HepG2 (cell line): ENCODE measurements at regions not wholly inside any gene's neighbourhood (a gene's known extent, or its start where the extent isn't known, plus 50 kb on each side); places are given as distances from the start of the nearest gene placed in this dataset.

Source experiments
- ATAC-seq: fragments of 200-7000 bp; cut with Tn5 transposase; 3 replicates; pipeline ENCODE4 v1.9.1; 2020; ENCODE audit warnings: mild to moderate bottlenecking, moderate library complexity
- BruUV-seq: library from RNA; stranded (reverse); fragments of 400-500 nt; replicated peaks from 2 replicates; lab custom pipeline; 2021; lab: Mats Ljungman, UMichigan
- CTCF ChIA-PET: fragments of 300-600 bp; formaldehyde crosslinking; extraction: SDS; loops from one replicate; lab custom pipeline; 2021; ENCODE audit warnings: low total read pairs, inconsistent platforms, low intra/inter-chr PET ratio; lab: Yijun Ruan, JAX
- POLR2A ChIA-PET: fragments of 350-600 bp; sonication (Branson Sonifier 250); formaldehyde crosslinking; loops from one replicate; lab custom pipeline; 2020; ENCODE audit warnings: antibody characterized with exemption, inconsistent platforms; lab: Yijun Ruan, JAX
- DNase-seq: peaks from one replicate; pipeline ENCODE4 v3.0.0-alpha.2; 2015; ENCODE audit warnings: low spot score
- FAIRE-seq: peaks from 3 replicates; lab custom pipeline; 2011; peaks lifted over from hg19 to GRCh38; lab: Jason Lieb, UNC
- H2AFZ ChIP-seq: one replicate; pipeline ENCODE4 v1.6.1; 2011; ENCODE audit warnings: low read length, inconsistent platforms
- H3K27ac ChIP-seq: fragments of 300-600 bp; 3 replicates; pipeline ENCODE4 v1.8.0; 2011; ENCODE audit warnings: mixed run types, mild to moderate bottlenecking, mixed read lengths, low read length, inconsistent platforms; ENCODE audit not compliant: insufficient read depth; ENCODE audit errors: extremely low read length
- H3K27me3 ChIP-seq, 2 experiments: fragments of 200-600 bp in 1 of 2; 2 replicates in 1 of 2; 3 replicates in 1 of 2; pipeline versions ENCODE4 v1.6.0 to v1.8.0; 2011; ENCODE audit warnings: low read length in 2 of 2, mild to moderate bottlenecking in 2 of 2, moderate library complexity in 2 of 2, inconsistent platforms in 1 of 2; ENCODE audit not compliant: insufficient read depth in 2 of 2, control insufficient read depth in 1 of 2
- H3K36me3 ChIP-seq, 2 experiments: fragments of 200-600 bp in 1 of 2; replicated peaks in 1 of 2; 2 replicates in 1 of 2; 3 replicates in 1 of 2; pipeline versions ENCODE4 v1.5.1 to v1.8.0; 2011; ENCODE audit warnings: low read length in 2 of 2, inconsistent platforms in 1 of 2; ENCODE audit not compliant: insufficient read depth in 2 of 2, control insufficient read depth in 1 of 2
- H3K4me1 ChIP-seq: 2 replicates; pipeline ENCODE4 v1.5.1; 2012; ENCODE audit warnings: low read length, inconsistent platforms; ENCODE audit not compliant: insufficient read depth
- H3K4me2 ChIP-seq: 2 replicates; pipeline ENCODE4 v1.6.0; 2011; ENCODE audit warnings: low read depth, low read length, inconsistent platforms
- H3K4me3 ChIP-seq, 3 experiments: fragments of 200-600 bp in 1 of 3; sonication (generic), shearing (Covaris generic) in 1 of 3; replicated peaks in 1 of 3; 2 replicates each; pipeline ENCODE4 v1.5.1; 2011 to 2016; ENCODE audit warnings: low read length in 3 of 3, inconsistent platforms in 2 of 3, low read depth in 2 of 3, mild to moderate bottlenecking in 2 of 3, control low read depth in 1 of 3, mixed read lengths in 1 of 3; ENCODE audit not compliant: insufficient read depth in 1 of 3
- H3K79me2 ChIP-seq: one replicate; pipeline ENCODE4 v1.6.1; 2011; ENCODE audit warnings: low read length, inconsistent platforms; ENCODE audit not compliant: insufficient read depth
- H3K9ac ChIP-seq: 2 replicates; pipeline ENCODE4 v1.6.0; 2011; ENCODE audit warnings: mild to moderate bottlenecking, low read depth, low read length, inconsistent platforms; ENCODE audit not compliant: insufficient read depth
- H3K9me3 ChIP-seq: 2 replicates; pipeline ENCODE4 v1.5.1; 2012; ENCODE audit warnings: mild to moderate bottlenecking, low read length
- H4K20me1 ChIP-seq: 2 replicates; pipeline ENCODE4 v1.6.0; 2011; ENCODE audit warnings: inconsistent platforms, mild to moderate bottlenecking, low read length, moderate library complexity; ENCODE audit not compliant: insufficient read depth
- ATF2 ChIP-seq: sonication (generic); formaldehyde crosslinking; IDR thresholded peaks from 2 replicates; pipeline ENCODE4 v1.4.0; 2020; ENCODE audit warnings: missing genetic modification reagents
- CREB3 ChIP-seq: sonication (generic); formaldehyde crosslinking; IDR thresholded peaks from 2 replicates; pipeline ENCODE4 v1.5.0; 2020; ENCODE audit warnings: missing genetic modification reagents
- GTF3A ChIP-seq: sonication (generic); formaldehyde crosslinking; conservative IDR thresholded peaks from 2 replicates; pipeline ENCODE4 v1.4.0; 2020; ENCODE audit warnings: mild to moderate bottlenecking, missing genetic modification reagents
- HMG20A ChIP-seq: IDR thresholded peaks from 2 replicates; pipeline ENCODE4 v1.6.1; 2016; ENCODE audit warnings: borderline replicate concordance
- LCORL ChIP-seq, 2 experiments: fragments of 450-650 bp in 1 of 2; sonication (generic) in 1 of 2; formaldehyde crosslinking in 1 of 2; IDR thresholded peaks; 2 replicates each; pipeline versions ENCODE4 v1.5.0 to v1.6.1; 2017 to 2020; ENCODE audit warnings: antibody characterized with exemption in 1 of 2, missing genetic modification reagents in 1 of 2
- SMC3 ChIP-seq: IDR thresholded peaks from 2 replicates; pipeline ENCODE4 v1.6.1; 2011; ENCODE audit warnings: low read length, improper control_type of control experiment
- SRF ChIP-seq: IDR thresholded peaks from 2 replicates; pipeline ENCODE4 v1.6.1; 2011; ENCODE audit warnings: mild to moderate bottlenecking, low read depth, low read length, moderate library complexity
- ZFP37 ChIP-seq: sonication (generic); formaldehyde crosslinking; IDR thresholded peaks from 2 replicates; pipeline ENCODE4 v1.4.0; 2020; ENCODE audit warnings: missing genetic modification reagents, borderline replicate concordance
- ZNF230 ChIP-seq: sonication (generic); formaldehyde crosslinking; IDR thresholded peaks from 2 replicates; pipeline ENCODE4 v1.4.0; 2020; ENCODE audit warnings: mild to moderate bottlenecking, missing genetic modification reagents
- ZNF34 ChIP-seq: sonication (generic); formaldehyde crosslinking; IDR thresholded peaks from 2 replicates; pipeline ENCODE4 v1.4.0; 2020; ENCODE audit warnings: mild to moderate bottlenecking, missing genetic modification reagents, borderline replicate concordance
- ZNF703 ChIP-seq: sonication (generic); formaldehyde crosslinking; IDR thresholded peaks from 2 replicates; pipeline ENCODE4 v1.5.1; 2020; ENCODE audit warnings: missing genetic modification reagents, mild to moderate bottlenecking, moderate library complexity, borderline replicate concordance
- WGBS: methylation state at CpG from one replicate; pipeline ENCODE4 v1.1.6; 2017; ENCODE audit warnings: low lambda C conversion rate; 5-methylcytosine and 5-hydroxymethylcytosine counted together
- in situ Hi-C: cut with HindIII; loops from 2 replicates; pipeline ENCODE4 v1.10.0; 2017; ENCODE audit warnings: low pct_unique_long_range_greater_than_20kb; ENCODE audit not compliant: extremely low pct_ligation_motif_present
- intact Hi-C: fragments of 100-400 bp; cut with micrococcal nuclease; formaldehyde crosslinking; loops from one replicate; pipeline ENCODE4 v1.10.0; 2022; ENCODE audit not compliant: unreplicated experiment
- TF ChIP-seq, protein P1 (sequence below): IDR thresholded peaks from 2 replicates; pipeline ENCODE4 v1.6.1; 2016; ENCODE audit warnings: missing compliant biosample characterization, missing genetic modification reagents, borderline replicate concordance
- TF ChIP-seq, protein P2 (sequence below): sonication (generic); formaldehyde crosslinking; IDR thresholded peaks from 2 replicates; pipeline ENCODE4 v1.9.0; 2022; ENCODE audit warnings: missing genetic modification reagents, mild to moderate bottlenecking, borderline replicate concordance
- TF ChIP-seq, protein P3 (sequence below): sonication (generic); formaldehyde crosslinking; IDR thresholded peaks from 2 replicates; pipeline ENCODE4 v1.5.0; 2020; ENCODE audit warnings: missing genetic modification reagents
- TF ChIP-seq, protein P4 (sequence below): sonication (generic); formaldehyde crosslinking; IDR thresholded peaks from 2 replicates; pipeline ENCODE4 v1.4.0; 2020; ENCODE audit warnings: missing genetic modification reagents; ENCODE audit errors: not compliant biosample characterization
- TF ChIP-seq, protein P5 (sequence below): IDR thresholded peaks from 2 replicates; pipeline ENCODE4 v1.6.1; 2016; ENCODE audit warnings: mild to moderate bottlenecking, missing biosample characterization, missing genetic modification reagents

DNA sequence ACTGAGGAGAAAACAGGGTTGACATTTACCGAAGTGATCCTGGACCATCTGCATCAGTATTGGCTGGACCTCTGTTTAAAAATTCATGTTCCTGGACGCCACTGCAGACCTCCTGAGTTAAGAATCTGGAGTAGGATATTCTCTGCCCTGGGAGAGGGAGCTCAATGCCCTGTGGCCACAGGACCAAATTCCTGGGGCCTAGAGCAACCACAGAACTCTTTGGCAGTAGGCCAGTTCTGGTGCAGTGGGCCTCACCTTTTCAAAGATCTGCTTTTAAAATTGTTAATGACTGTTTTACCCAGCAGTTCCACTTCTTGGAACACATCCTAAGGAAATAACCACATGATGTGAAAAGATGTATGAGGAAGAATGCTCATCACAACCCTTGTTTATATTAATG is 133.3 kb upstream of the ADPGK start (continued):
- no peak for TF ChIP-seq ZFP37 (CRISPR knock-in tag)

- intact Hi-C loops: loop anchor here (10.0 kb wide), 1 partner anchor 62 kb away; no protein-coding TSS in a partner anchor
- Histone ChIP-seq H2AFZ (no peak overlapping the region), H3K27ac (no peak overlapping the region), H3K9ac (no peak overlapping the region), H3K9me3 (no peaks in the 10 kb centered on the region), H3K36me3 (no peaks in the 10 kb centered on the region), H3K27me3 (no peaks in the 10 kb centered on the region), H3K79me2 (no peaks in the 10 kb centered on the region), H4K20me1 (no peaks in the 10 kb centered on the region), H3K4me1 (no peaks in the 10 kb centered on the region), H3K4me2 (no peak overlapping the region), H3K4me3 (no peak overlapping the region)
- 34% methylated on average over 2 of the region's 2 CpGs for WGBS
- ATAC-seq: no peak
- in situ Hi-C loops: no loop called here
- DNase-seq: no peak
- ChIA-PET CTCF (no interaction called here), POLR2A (no interaction called here)
- no peak for FAIRE-seq
- BruUV-seq: no TSS peak
- no peak for TF ChIP-seq CREB3 (CRISPR knock-in tag)
- TF ChIP-seq, protein P1, sequence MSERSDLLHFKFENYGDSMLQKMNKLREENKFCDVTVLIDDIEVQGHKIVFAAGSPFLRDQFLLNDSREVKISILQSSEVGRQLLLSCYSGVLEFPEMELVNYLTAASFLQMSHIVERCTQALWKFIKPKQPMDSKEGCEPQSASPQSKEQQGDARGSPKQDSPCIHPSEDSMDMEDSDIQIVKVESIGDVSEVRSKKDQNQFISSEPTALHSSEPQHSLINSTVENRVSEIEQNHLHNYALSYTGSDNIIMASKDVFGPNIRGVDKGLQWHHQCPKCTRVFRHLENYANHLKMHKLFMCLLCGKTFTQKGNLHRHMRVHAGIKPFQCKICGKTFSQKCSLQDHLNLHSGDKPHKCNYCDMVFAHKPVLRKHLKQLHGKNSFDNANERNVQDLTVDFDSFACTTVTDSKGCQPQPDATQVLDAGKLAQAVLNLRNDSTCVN (CRISPR knock-in tag): no peak
- TF ChIP-seq, protein P2, sequence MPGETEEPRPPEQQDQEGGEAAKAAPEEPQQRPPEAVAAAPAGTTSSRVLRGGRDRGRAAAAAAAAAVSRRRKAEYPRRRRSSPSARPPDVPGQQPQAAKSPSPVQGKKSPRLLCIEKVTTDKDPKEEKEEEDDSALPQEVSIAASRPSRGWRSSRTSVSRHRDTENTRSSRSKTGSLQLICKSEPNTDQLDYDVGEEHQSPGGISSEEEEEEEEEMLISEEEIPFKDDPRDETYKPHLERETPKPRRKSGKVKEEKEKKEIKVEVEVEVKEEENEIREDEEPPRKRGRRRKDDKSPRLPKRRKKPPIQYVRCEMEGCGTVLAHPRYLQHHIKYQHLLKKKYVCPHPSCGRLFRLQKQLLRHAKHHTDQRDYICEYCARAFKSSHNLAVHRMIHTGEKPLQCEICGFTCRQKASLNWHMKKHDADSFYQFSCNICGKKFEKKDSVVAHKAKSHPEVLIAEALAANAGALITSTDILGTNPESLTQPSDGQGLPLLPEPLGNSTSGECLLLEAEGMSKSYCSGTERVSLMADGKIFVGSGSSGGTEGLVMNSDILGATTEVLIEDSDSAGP (CRISPR knock-in tag): no peak
- TF ChIP-seq, protein P3, sequence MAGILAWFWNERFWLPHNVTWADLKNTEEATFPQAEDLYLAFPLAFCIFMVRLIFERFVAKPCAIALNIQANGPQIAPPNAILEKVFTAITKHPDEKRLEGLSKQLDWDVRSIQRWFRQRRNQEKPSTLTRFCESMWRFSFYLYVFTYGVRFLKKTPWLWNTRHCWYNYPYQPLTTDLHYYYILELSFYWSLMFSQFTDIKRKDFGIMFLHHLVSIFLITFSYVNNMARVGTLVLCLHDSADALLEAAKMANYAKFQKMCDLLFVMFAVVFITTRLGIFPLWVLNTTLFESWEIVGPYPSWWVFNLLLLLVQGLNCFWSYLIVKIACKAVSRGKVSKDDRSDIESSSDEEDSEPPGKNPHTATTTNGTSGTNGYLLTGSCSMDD (CRISPR knock-in tag): no peak
- TF ChIP-seq ATF2: no peak
- TF ChIP-seq SRF: no peak
- no peak for TF ChIP-seq GTF3A (CRISPR knock-in tag)
- TF ChIP-seq ZNF230 (CRISPR knock-in tag): no peak
- TF ChIP-seq SMC3: no peak
- no peak for TF ChIP-seq HMG20A (CRISPR knock-in tag)
- TF ChIP-seq ZNF703 (CRISPR knock-in tag): no peak
- TF ChIP-seq, protein P4, sequence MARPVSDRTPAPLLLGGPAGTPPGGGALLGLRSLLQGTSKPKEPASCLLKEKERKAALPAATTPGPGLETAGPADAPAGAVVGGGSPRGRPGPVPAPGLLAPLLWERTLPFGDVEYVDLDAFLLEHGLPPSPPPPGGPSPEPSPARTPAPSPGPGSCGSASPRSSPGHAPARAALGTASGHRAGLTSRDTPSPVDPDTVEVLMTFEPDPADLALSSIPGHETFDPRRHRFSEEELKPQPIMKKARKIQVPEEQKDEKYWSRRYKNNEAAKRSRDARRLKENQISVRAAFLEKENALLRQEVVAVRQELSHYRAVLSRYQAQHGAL (CRISPR knock-in tag): no peak
- TF ChIP-seq ZNF34 (CRISPR knock-in tag): no peak
- TF ChIP-seq, protein P5, sequence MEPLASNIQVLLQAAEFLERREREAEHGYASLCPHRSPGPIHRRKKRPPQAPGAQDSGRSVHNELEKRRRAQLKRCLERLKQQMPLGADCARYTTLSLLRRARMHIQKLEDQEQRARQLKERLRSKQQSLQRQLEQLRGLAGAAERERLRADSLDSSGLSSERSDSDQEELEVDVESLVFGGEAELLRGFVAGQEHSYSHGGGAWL (CRISPR knock-in tag): no peak
- TF ChIP-seq LCORL (IDR thresholded peaks at IDR 0.05): no peak
- TF ChIP-seq LCORL (CRISPR knock-in tag; IDR thresholded peaks at IDR 0.05): no peak
These were observed 132.8 kb upstream of the ADPGK start for GRCh38 chr15:72916378-72916777.
